SK-N-MC (cell line): ENCODE measurements at regions not wholly inside any gene's neighbourhood (a gene's known extent, or its start where the extent isn't known, plus 50 kb on each side); places are given as distances from the start of the nearest gene placed in this dataset.

Source experiments
- EZH2 ChIP-seq: fragments of 200-600 bp; sonication (generic); IDR thresholded peaks from one replicate; pipeline ENCODE4 v1.6.1; 2017; ENCODE audit warnings: antibody characterized with exemption
- POLR2AphosphoS5 ChIP-seq: IDR thresholded peaks from 2 replicates; pipeline ENCODE4 v1.6.1; 2012; ENCODE audit warnings: mild to moderate bottlenecking, low read depth, low read length, borderline replicate concordance

DNA sequence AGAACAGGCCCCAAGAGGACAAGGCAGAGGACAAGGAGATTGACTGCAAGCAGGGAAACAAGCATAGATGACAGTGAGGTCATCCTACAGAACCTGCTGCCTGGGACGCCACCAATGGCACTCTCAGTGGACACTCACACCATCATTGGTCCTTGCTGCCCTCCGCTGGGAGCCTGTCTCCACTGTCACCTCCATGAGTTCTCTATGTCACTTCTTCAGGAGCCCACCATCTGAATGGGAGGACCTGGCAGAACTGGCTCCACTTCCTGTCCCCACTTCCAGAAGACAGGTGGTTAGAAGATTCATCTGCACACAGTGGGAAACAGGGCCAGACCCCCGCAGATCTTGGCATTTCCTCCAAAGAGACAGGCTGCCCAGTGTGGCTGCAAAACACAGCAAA, 188.9 kb downstream of the HSD17B3 start:
- TF ChIP-seq EZH2 (no peak), POLR2AphosphoS5 (no peak)
